ENCODE measurements at regions not wholly inside any gene's neighbourhood (a gene's known extent, or its start where the extent isn't known, plus 50 kb on each side); places are given as distances from the start of the nearest gene placed in this dataset.

DNA sequence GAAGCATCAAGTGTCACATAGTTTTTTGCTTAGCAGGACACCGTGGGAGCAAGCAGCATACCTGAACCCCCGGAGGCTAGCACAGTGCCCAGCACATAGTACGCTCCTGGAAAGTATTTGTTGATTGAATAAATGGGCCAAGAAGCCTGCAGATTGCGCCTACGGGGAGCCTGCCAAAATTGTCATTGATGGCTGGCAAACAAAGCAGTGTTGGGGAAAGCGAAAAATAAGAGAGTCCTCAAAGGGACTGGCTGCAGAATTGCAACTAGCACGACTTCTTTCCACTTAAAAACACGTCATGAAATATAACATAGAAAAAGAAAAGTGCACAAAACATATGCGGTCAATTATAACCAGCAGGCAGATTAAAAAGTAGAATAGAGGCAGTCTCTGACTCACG, 125.2 kb upstream of the GALNT2 start:
- TF ChIP-seq CTCF (IDR thresholded peaks at IDR 0.05; ENCODE audit: low read depth, low read length) (no peak), MAX (IDR thresholded peaks at IDR 0.05; ENCODE audit: low read depth, low read length) (no peak)

Measured in NB4 (cell line).